Neural crest cell (in vitro differentiated cells): ENCODE measurements at regions not wholly inside any gene's neighbourhood (a gene's known extent, or its start where the extent isn't known, plus 50 kb on each side); places are given as distances from the start of the nearest gene placed in this dataset.

Experiments
- DNase-seq: peaks from one replicate; pipeline ENCODE4 v3.0.0; 2021; ENCODE audit warnings: low read depth, mixed read lengths, low spot score
- H3K27ac Mint-ChIP-seq: one replicate; pipeline ENCODE4 v1.8.0; 2021; ENCODE audit warnings: mild to moderate bottlenecking, mixed read lengths; ENCODE audit not compliant: unreplicated experiment
- H3K27me3 Mint-ChIP-seq: 2 replicates; pipeline ENCODE4 v1.8.0; 2021; ENCODE audit warnings: low read depth, mild to moderate bottlenecking, mixed read lengths
- H3K36me3 Mint-ChIP-seq: 2 replicates; pipeline ENCODE4 v1.8.0; 2021; ENCODE audit warnings: low read depth, mild to moderate bottlenecking, mixed read lengths
- H3K4me1 Mint-ChIP-seq: 2 replicates; pipeline ENCODE4 v1.8.0; 2021; ENCODE audit warnings: mixed read lengths
- H3K4me3 Mint-ChIP-seq: one replicate; pipeline ENCODE4 v1.8.0; 2021; ENCODE audit warnings: mild to moderate bottlenecking, mixed read lengths
- H3K9me3 Mint-ChIP-seq: 2 replicates; pipeline ENCODE4 v1.8.0; 2021; ENCODE audit warnings: mixed read lengths
- CTCF ChIP-seq: fragments of 200-600 bp; sonication (generic); conservative IDR thresholded peaks from 2 replicates; pipeline ENCODE4 v1.5.0; 2021; ENCODE audit warnings: antibody characterized with exemption, mild to moderate bottlenecking

GRCh38 chr5:39905356-39905755 lies 480.6 kb upstream of the DAB2 start:
- no peak overlapping the region for H3K4me3 Mint-ChIP-seq
- H3K27me3 Mint-ChIP-seq, result no peaks in the 10 kb centered on the region
- H3K36me3 Mint-ChIP-seq, result no peaks in the 10 kb centered on the region
- TF ChIP-seq CTCF, result no peak
- no peak overlapping the region for H3K27ac Mint-ChIP-seq
- peaks cover 2% of the 10 kb centered on the region for H3K9me3 Mint-ChIP-seq
- no peak for DNase-seq
- H3K4me1 Mint-ChIP-seq, result no peaks in the 10 kb centered on the region

- Mint-ChIP-seq H3K4me3 (no peak overlapping the region), H3K36me3 (no peaks in the 10 kb centered on the region), H3K27me3 (peaks cover 2% of the 10 kb centered on the region)
Measured at GRCh38 chr5:39902626-39903025, 477.8 kb upstream of the DAB2 start.

GRCh38 chr5:39898731-39899130 lies 474.0 kb upstream of the DAB2 start:
- Mint-ChIP-seq H3K36me3 (no peaks in the 10 kb centered on the region), H3K4me1 (no peaks in the 10 kb centered on the region), H3K9me3 (peaks cover 2% of the 10 kb centered on the region), H3K27me3 (peaks cover 2% of the 10 kb centered on the region), H3K27ac (no peak overlapping the region), H3K4me3 (no peak overlapping the region)
- no peak for TF ChIP-seq CTCF
- DNase-seq, result no peak

More at GRCh38 chr5:39902626-39903025, 477.8 kb upstream of the DAB2 start:
- Mint-ChIP-seq H3K27ac (no peak overlapping the region), H3K9me3 (peaks cover 2% of the 10 kb centered on the region), H3K4me1 (no peaks in the 10 kb centered on the region)
- DNase-seq, result no peak
- TF ChIP-seq CTCF, result no peak

GRCh38 chr5:39896706-39897105 lies 471.9 kb upstream of the DAB2 start:
- Mint-ChIP-seq H3K4me3 (no peak overlapping the region), H3K27me3 (peaks cover 2% of the 10 kb centered on the region), H3K36me3 (no peaks in the 10 kb centered on the region), H3K4me1 (no peaks in the 10 kb centered on the region), H3K9me3 (peaks cover 2% of the 10 kb centered on the region), H3K27ac (no peak overlapping the region)
- DNase-seq, result no peak
- TF ChIP-seq CTCF, result no peak

GRCh38 chr5:39896104-39896503 lies 471.3 kb upstream of the DAB2 start:
- Mint-ChIP-seq H3K4me3 (no peak overlapping the region), H3K36me3 (no peaks in the 10 kb centered on the region), H3K27me3 (peaks cover 2% of the 10 kb centered on the region), H3K27ac (no peak overlapping the region), H3K9me3 (peaks cover 2% of the 10 kb centered on the region), H3K4me1 (no peaks in the 10 kb centered on the region)
- no peak for TF ChIP-seq CTCF
- DNase-seq, result no peak

GRCh38 chr5:39892708-39893107 lies 467.9 kb upstream of the DAB2 start:
- Mint-ChIP-seq H3K9me3 (no peaks in the 10 kb centered on the region), H3K36me3 (no peaks in the 10 kb centered on the region), H3K4me1 (no peaks in the 10 kb centered on the region), H3K27me3 (no peaks in the 10 kb centered on the region), H3K4me3 (no peak overlapping the region), H3K27ac (no peak overlapping the region)
- TF ChIP-seq CTCF, result no peak
- DNase-seq, result no peak
